HG03558 (cell line): ENCODE measurements at regions not wholly inside any gene's neighbourhood (a gene's known extent, or its start where the extent isn't known, plus 50 kb on each side); places are given as distances from the start of the nearest gene placed in this dataset.
A peak's percentile ranks its signal among the peaks of the same experiment; 100 is the strongest.

ENCODE experiments used
- ATAC-seq: cut with Tn5 transposase; IDR thresholded peaks from one replicate; pipeline ENCODE4 v1.9.1; 2021; ENCODE audit warnings: moderate number of reproducible peaks; ENCODE audit not compliant: unreplicated experiment; ENCODE audit errors: extremely low read depth

DNA sequence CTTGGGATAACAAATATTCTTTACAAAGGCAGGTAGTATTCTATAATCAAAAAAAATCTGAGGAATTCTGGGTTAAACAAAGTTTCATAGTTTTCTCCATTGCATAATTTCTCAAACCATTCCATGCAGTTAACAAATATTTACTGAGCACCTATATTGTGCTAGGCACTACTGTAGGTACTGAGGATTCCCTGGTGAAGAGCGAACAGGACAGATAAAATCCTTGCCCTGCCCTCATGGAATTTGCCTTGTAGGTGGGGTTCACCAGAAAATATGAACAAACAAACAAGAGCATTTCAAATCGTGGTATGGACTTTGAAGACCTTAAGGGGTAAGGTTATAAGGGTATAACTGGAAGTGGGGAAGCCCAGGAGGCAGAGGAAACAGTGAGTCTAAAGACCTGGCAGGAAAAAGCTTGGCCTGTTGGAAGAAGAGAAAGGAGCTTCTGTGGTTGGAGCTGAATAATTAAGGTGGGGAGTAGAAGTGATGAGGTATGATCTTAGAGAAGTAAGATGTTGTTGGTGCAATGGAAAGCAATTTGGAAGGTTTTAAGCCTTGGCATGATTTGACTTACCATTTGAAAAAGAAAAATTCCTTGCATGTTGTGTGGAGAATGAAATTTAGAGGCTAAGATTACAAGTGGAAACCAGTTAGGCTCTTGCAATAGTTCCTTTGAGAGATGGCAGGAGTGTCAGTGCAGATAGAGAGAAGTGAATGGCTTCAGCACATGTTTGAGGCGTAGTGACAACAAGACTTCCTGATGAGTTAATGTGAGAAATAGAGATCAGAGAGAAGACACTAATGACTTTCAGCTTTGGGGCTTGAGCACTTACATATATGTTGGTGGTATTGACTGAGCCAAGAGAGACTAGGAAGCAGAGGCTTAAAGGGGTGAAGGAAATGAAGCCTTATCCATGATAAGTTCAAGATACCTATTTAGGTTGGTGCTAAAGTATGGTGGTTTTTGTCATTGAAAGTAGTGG is 55.7 kb upstream of the PICALM start:
- peak; percentile 43 for ATAC-seq

DNA sequence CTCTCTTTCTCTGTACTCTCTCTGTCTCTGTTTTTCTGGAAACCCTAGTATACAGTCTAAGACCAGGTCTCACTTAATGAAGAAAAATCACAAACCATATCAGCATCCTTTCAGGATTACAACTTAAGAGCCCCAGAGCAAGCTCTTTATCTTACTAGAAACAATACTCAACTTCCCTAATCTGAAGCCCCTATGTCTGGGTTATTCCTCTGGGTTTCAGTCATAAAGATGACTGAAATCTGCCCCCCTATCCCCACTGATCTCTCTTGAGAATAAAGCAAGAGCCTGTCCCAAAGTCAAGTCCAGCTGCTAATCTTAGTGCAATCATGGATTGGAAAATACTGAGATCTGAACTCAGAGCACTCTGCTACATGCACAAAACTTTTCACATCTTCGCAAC is 53.9 kb upstream of the PICALM start:
- no peak for ATAC-seq

DNA sequence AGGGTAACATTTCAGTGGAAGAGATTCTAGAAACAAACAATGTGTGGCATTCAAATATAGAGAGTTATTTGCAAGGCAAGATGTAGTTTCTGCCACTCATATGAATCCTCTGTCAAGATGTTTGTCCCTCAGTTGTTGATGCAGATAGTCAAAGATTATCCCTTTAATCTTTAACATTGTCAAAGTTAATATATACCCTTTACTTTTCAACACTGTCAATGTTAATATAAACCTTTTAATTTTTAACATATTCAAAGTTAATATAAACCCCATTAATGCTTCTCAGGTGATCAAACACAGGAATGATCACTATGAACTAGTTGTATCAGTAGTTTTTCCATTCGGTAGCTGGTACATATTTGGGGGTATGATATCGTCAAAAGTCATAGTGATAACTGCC is 51.9 kb upstream of the PICALM start:
- no peak for ATAC-seq

DNA sequence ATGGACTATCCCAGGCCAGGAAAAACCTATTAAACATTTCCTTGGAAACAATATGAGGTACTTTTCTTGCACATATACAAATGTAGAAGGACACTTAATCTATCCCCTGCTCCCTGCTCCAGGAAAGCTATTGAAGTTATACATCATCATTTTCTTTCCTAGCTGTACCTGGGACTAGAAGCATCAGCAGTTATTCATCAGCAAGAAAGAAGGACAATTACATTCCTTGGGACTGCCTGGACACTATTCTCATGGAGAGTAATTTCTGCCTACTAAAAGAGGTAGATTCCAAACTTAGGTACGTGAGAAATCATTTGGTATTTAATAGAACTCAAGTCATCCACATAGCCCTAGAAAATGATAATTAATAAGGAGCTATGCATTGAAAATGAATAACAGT is 51.0 kb upstream of the PICALM start:
- ATAC-seq: no peak

DNA sequence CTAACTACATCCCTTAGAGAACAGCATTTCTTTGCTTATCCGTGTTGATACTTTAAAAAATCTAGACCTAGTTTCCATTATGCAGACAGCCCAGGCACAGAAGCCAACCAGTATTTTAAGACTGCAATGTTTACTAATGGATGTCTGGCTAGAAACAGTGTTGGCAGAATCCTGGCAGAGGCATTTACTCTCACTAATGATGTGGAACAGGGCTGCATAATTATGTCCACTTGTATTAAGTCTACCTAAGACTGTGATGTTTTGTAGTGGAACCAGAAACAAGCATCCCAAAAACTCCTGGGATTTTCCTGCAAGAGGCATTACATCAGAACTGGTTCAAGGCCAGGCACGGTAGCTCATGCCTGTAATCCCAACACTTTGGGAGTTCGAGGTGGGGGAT is 50.2 kb upstream of the PICALM start:
- no peak for ATAC-seq
